Upper lobe of left lung (tissue), 4 donors: ENCODE measurements at regions not wholly inside any gene's neighbourhood (a gene's known extent, or its start where the extent isn't known, plus 50 kb on each side); places are given as distances from the start of the nearest gene placed in this dataset.

Source experiments
- CTCF ChIP-seq, 6 experiments: fragments of 450-650 bp in 4 of 6; fragments of 200-600 bp in 2 of 6; sonication (generic) in 2 of 6; IDR thresholded peaks; one replicate each; pipeline ENCODE4 v1.5.1; 2016 to 2019; ENCODE audit warnings: antibody characterized with exemption in 6 of 6
- EP300 ChIP-seq, 4 donors: sonication (generic); formaldehyde crosslinking; IDR thresholded peaks; one replicate each; pipeline ENCODE4 v1.5.1; 2017; ENCODE audit warnings: antibody characterized with exemption in 4 of 4, control low read depth in 2 of 4
- POLR2A ChIP-seq, 4 donors: fragments of 450-650 bp; IDR thresholded peaks; one replicate each; pipeline ENCODE4 v1.5.1; 2016 to 2017; ENCODE audit warnings: antibody characterized with exemption in 4 of 4, mild to moderate bottlenecking in 2 of 4

GRCh38 chr7:149686011-149686410, 87.4 kb downstream of the ZNF467 start:
- TF ChIP-seq CTCF (IDR thresholded peaks at IDR 0.05) (no peak), EP300 (IDR thresholded peaks at IDR 0.05) (no peak), POLR2A (IDR thresholded peaks at IDR 0.05) (no peak)
